Endodermal cell (in vitro differentiated cells): ENCODE measurements at regions not wholly inside any gene's neighbourhood (a gene's known extent, or its start where the extent isn't known, plus 50 kb on each side); places are given as distances from the start of the nearest gene placed in this dataset.

Experiments
- DNase-seq: peaks from one replicate; pipeline ENCODE4 v3.0.0-alpha.2; 2017
- H3K27ac ChIP-seq: 2 replicates; pipeline ENCODE4 v1.5.1; 2013; ENCODE audit warnings: mild to moderate bottlenecking, low read depth, low read length, moderate library complexity
- H3K27me3 ChIP-seq: 2 replicates; pipeline ENCODE4 v1.6.1; 2013; ENCODE audit warnings: mild to moderate bottlenecking, low read length, moderate library complexity; ENCODE audit not compliant: insufficient read depth, control insufficient read depth, poor library complexity, severe bottlenecking
- H3K36me3 ChIP-seq: 2 replicates; pipeline ENCODE4 v1.7.0; 2013; ENCODE audit warnings: mild to moderate bottlenecking, low read length, moderate library complexity; ENCODE audit not compliant: control insufficient read depth, insufficient read depth
- H3K4me1 ChIP-seq: one replicate; pipeline ENCODE4 v1.7.0; 2013; ENCODE audit warnings: low read length; ENCODE audit not compliant: control insufficient read depth, insufficient read depth
- H3K4me3 ChIP-seq: 2 replicates; pipeline ENCODE4 v1.5.1; 2013; ENCODE audit warnings: mild to moderate bottlenecking, low read length, moderate library complexity
- H3K9ac ChIP-seq: 2 replicates; pipeline ENCODE4 v1.6.1; 2013; ENCODE audit warnings: mild to moderate bottlenecking, low read length, moderate library complexity; ENCODE audit not compliant: poor library complexity, severe bottlenecking; ENCODE audit errors: extremely low read depth
- H3K9me3 ChIP-seq: 2 replicates; pipeline ENCODE4 v1.6.1; 2013; ENCODE audit warnings: mild to moderate bottlenecking, low read length, moderate library complexity; ENCODE audit not compliant: control insufficient read depth
- H3K27ac Mint-ChIP-seq: 2 replicates; pipeline ENCODE4 v1.8.0; 2020; ENCODE audit warnings: mixed read lengths
- H3K27me3 Mint-ChIP-seq: 2 replicates; pipeline ENCODE4 v1.8.0; 2021; ENCODE audit warnings: mild to moderate bottlenecking, mixed read lengths; ENCODE audit not compliant: insufficient read depth
- H3K36me3 Mint-ChIP-seq: 2 replicates; pipeline ENCODE4 v1.8.0; 2020; ENCODE audit warnings: low read depth, mixed read lengths
- H3K4me1 Mint-ChIP-seq: 2 replicates; pipeline ENCODE4 v1.8.0; 2020; ENCODE audit warnings: mixed read lengths
- H3K4me3 Mint-ChIP-seq: 2 replicates; pipeline ENCODE4 v1.8.0; 2020; ENCODE audit warnings: mild to moderate bottlenecking, moderate library complexity, mixed read lengths
- H3K9me3 Mint-ChIP-seq: 2 replicates; pipeline ENCODE4 v1.8.0; 2020; ENCODE audit warnings: mild to moderate bottlenecking, mixed read lengths
- CTCF ChIP-seq: fragments of 200-600 bp; sonication (generic); conservative IDR thresholded peaks from 2 replicates; pipeline ENCODE4 v1.5.0; 2021; ENCODE audit warnings: antibody characterized with exemption, mild to moderate bottlenecking
- WGBS, 2 experiments: methylation state at CpG; one replicate each; pipeline versions ENCODE4 v1.1.5 to v1.1.7; 2013; ENCODE audit warnings: missing lambda C conversion rate in 2 of 2, mixed read lengths in 1 of 2; ENCODE audit not compliant: insufficient coverage in 1 of 2, insufficient read length in 1 of 2; 5-methylcytosine and 5-hydroxymethylcytosine counted together

- TF ChIP-seq CTCF = no peak
- Histone ChIP-seq H3K9me3 (no peaks in the 10 kb centered on the region), H3K27ac (no peak overlapping the region), H3K4me3 (no peak overlapping the region), H3K9ac (no peak overlapping the region), H3K36me3 (no peaks in the 10 kb centered on the region), H3K4me1 (peaks cover 7% of the 10 kb centered on the region), H3K27me3 (no peaks in the 10 kb centered on the region)
- Mint-ChIP-seq H3K27me3 (no peaks in the 10 kb centered on the region), H3K36me3 (no peaks in the 10 kb centered on the region), H3K9me3 (no peaks in the 10 kb centered on the region), H3K27ac (no peak overlapping the region), H3K4me1 (peaks cover 5% of the 10 kb centered on the region), H3K4me3 (no peak overlapping the region)
- DNase-seq = no peak
- 86 to 89% methylated on average over 1 to 2 of the region's 2 CpGs for WGBS, 2 experiments
Measured at GRCh38 chr2:139813340-139813739, 1033.2 kb upstream of the NXPH2 start.

GRCh38 chr2:139805441-139805840 is 1025.3 kb upstream of the NXPH2 start:
- H3K4me3 Mint-ChIP-seq = no peak overlapping the region
- H3K4me1 Mint-ChIP-seq = peaks cover 1% of the 10 kb centered on the region
- no peak overlapping the region for H3K9ac ChIP-seq
- H3K27me3 ChIP-seq = no peaks in the 10 kb centered on the region
- no peak overlapping the region for H3K27ac ChIP-seq
- H3K9me3 ChIP-seq = no peaks in the 10 kb centered on the region
- H3K4me1 ChIP-seq = peaks cover 7% of the 10 kb centered on the region
- 68 to 72% methylated on average over 4 of the region's 4 CpGs for WGBS, 2 experiments
- no peaks in the 10 kb centered on the region for H3K27me3 Mint-ChIP-seq
- no peaks in the 10 kb centered on the region for H3K9me3 Mint-ChIP-seq
- no peak for TF ChIP-seq CTCF
- H3K36me3 ChIP-seq = no peaks in the 10 kb centered on the region
- no peak overlapping the region for H3K4me3 ChIP-seq
- no peak for DNase-seq
- no peaks in the 10 kb centered on the region for H3K36me3 Mint-ChIP-seq
- no peak overlapping the region for H3K27ac Mint-ChIP-seq

- no peaks in the 10 kb centered on the region for H3K27me3 Mint-ChIP-seq
- no peaks in the 10 kb centered on the region for H3K27me3 ChIP-seq
- no peaks in the 10 kb centered on the region for H3K36me3 ChIP-seq
- H3K4me3 ChIP-seq = no peak overlapping the region
- no peak overlapping the region for H3K27ac ChIP-seq
- no peak for DNase-seq
- H3K36me3 Mint-ChIP-seq = no peaks in the 10 kb centered on the region
- H3K4me3 Mint-ChIP-seq = no peak overlapping the region
- H3K4me1 Mint-ChIP-seq = peaks cover 2% of the 10 kb centered on the region
- no peak for TF ChIP-seq CTCF
- no peaks in the 10 kb centered on the region for H3K4me1 ChIP-seq
- H3K27ac Mint-ChIP-seq = no peak overlapping the region
- no peaks in the 10 kb centered on the region for H3K9me3 ChIP-seq
- no peaks in the 10 kb centered on the region for H3K9me3 Mint-ChIP-seq
- H3K9ac ChIP-seq = no peak overlapping the region
- 90 to 92% methylated on average over 2 of the region's 2 CpGs for WGBS, 2 experiments
Measured at GRCh38 chr2:139798391-139798790, 1018.2 kb upstream of the NXPH2 start.
